Dendritic cell treated with granulocyte-macrophage colony-stimulating factor and Interleukin-4, amounts not matched to agents 40 ng/mL and 50 ng/mL, for 4 days (primary cell): ENCODE measurements at regions not wholly inside any gene's neighbourhood (a gene's known extent, or its start where the extent isn't known, plus 50 kb on each side); places are given as distances from the start of the nearest gene placed in this dataset.
"Not testable (repeated sequence)": the region's sequence is repeated elsewhere in the genome, so short reads cannot be mapped to it uniquely, and the experiment has no call there.

Experiments
- H3K27ac Mint-ChIP-seq: one replicate; pipeline ENCODE4 v1.8.0; 2022; ENCODE audit warnings: mild to moderate bottlenecking, mixed read lengths
- H3K27me3 Mint-ChIP-seq: one replicate; pipeline ENCODE4 v1.8.0; 2022; ENCODE audit warnings: mild to moderate bottlenecking, mixed read lengths
- H3K36me3 Mint-ChIP-seq: one replicate; pipeline ENCODE4 v1.8.0; 2022; ENCODE audit warnings: low read depth, mixed read lengths
- H3K4me1 Mint-ChIP-seq: one replicate; pipeline ENCODE4 v1.8.0; 2022; ENCODE audit warnings: low read depth, mixed read lengths
- H3K4me3 Mint-ChIP-seq: one replicate; pipeline ENCODE4 v1.8.0; 2022; ENCODE audit warnings: mild to moderate bottlenecking, moderate library complexity, mixed read lengths
- H3K9me3 Mint-ChIP-seq: one replicate; pipeline ENCODE4 v1.8.0; 2022; ENCODE audit warnings: mixed read lengths
- intact Hi-C: fragments of 100-400 bp; cut with micrococcal nuclease; formaldehyde crosslinking; loops from one replicate; pipeline ENCODE4 v1.15.0; 2022

DNA sequence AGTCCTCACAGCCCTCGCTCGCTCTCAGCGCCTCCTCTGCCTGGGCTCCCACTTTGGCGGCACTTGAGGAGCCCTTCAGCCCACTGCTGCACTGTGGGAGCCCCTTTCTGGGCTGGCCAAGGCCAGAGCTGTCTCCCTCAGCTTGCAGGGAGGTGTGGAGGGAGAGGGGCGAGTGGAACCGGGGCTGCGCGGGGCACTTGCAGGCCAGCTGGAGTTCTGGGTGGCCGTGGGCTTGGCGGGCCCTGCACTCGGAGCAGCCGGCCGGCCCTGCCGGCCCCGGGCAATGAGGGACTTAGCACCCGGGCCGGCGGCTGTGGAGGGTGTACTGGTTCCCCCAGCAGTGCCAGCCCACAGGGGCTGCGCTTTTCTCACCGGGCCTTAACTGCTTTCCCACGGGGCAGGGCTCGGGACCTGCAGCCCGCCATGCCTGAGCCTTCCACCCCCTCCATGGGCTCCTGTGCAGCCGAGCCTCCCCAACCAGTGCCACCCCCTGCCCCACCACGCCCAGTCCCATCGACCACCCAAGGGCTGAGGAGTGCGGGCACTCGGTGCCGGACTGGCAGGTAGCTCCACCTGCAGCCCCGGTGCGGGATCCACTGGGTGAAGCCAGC is 584.1 kb upstream of the KLF12 start:
- H3K4me3 Mint-ChIP-seq, intact Hi-C loops, H3K4me1 Mint-ChIP-seq, H3K36me3 Mint-ChIP-seq, H3K27ac Mint-ChIP-seq, H3K27me3 Mint-ChIP-seq: not testable (repeated sequence)
- H3K9me3 Mint-ChIP-seq: peaks cover 42% of the 10 kb centered on the region

DNA sequence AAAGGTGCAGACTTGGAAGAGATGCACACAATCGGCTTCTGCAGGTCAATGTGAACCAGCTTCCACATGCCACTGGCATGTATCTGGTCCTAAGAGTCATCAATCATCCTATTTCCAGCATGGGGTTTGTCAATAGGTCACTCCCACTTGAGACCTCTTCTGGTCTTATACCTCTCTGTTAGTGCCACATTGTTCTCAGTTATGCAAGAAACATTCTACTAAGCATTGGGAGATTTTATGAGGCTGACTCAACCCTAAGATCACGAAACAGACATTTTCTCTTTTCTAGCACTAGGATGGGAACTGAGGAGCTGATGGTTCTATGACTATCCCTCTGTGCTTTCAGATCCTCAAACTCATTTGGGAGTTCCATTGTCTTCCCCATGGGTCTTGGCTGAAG is 581.5 kb upstream of the KLF12 start:
- Mint-ChIP-seq H3K4me3 (no peak overlapping the region), H3K27me3 (no peaks in the 10 kb centered on the region), H3K36me3 (no peaks in the 10 kb centered on the region), H3K9me3 (peaks cover 39% of the 10 kb centered on the region), H3K4me1 (no peaks in the 10 kb centered on the region), H3K27ac (no peak overlapping the region)
- intact Hi-C loops: no loop called here

DNA sequence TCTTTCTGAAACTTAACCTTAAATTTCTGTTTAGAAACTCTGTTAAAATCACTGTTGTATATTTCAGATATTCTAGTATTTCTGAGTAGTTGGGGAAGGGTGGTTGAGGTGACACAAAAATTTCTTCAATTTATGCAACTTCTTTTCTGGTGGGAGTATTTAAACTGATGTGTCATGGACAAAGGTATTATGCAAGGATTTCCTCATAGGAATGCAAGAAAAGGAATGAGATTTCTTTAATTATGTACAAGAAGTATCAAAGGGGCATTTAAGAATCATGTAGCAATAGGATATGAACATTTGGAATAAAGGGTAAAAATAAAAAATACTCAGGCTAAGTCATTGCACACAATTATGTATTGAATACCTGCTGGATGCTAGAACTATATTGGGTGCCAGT is 575.8 kb upstream of the KLF12 start:
- intact Hi-C loops: no loop called here
- peaks cover 50% of the 10 kb centered on the region for H3K9me3 Mint-ChIP-seq
- no peak overlapping the region for H3K4me3 Mint-ChIP-seq
- H3K4me1 Mint-ChIP-seq: no peaks in the 10 kb centered on the region
- H3K27me3 Mint-ChIP-seq: no peaks in the 10 kb centered on the region
- no peaks in the 10 kb centered on the region for H3K36me3 Mint-ChIP-seq
- no peak overlapping the region for H3K27ac Mint-ChIP-seq

GRCh38 chr13:74709226-74709625 is 575.0 kb upstream of the KLF12 start:
- H3K4me1 Mint-ChIP-seq: no peaks in the 10 kb centered on the region
- intact Hi-C loops: no loop called here

GRCh38 chr13:74708629-74709028 is 574.4 kb upstream of the KLF12 start:
- intact Hi-C loops: no loop called here
- Mint-ChIP-seq H3K27me3 (no peaks in the 10 kb centered on the region), H3K27ac (no peak overlapping the region), H3K4me1 (no peaks in the 10 kb centered on the region), H3K4me3 (no peak overlapping the region), H3K36me3 (no peaks in the 10 kb centered on the region), H3K9me3 (peaks cover 49% of the 10 kb centered on the region)

More at GRCh38 chr13:74709226-74709625, 575.0 kb upstream of the KLF12 start:
- Mint-ChIP-seq H3K36me3 (no peaks in the 10 kb centered on the region), H3K4me3 (no peak overlapping the region), H3K27me3 (no peaks in the 10 kb centered on the region), H3K27ac (no peak overlapping the region), H3K9me3 (peaks cover 50% of the 10 kb centered on the region)

- no peaks in the 10 kb centered on the region for H3K4me1 Mint-ChIP-seq
- H3K27me3 Mint-ChIP-seq: no peaks in the 10 kb centered on the region
- no peaks in the 10 kb centered on the region for H3K36me3 Mint-ChIP-seq
- intact Hi-C loops: no loop called here
- no peak overlapping the region for H3K4me3 Mint-ChIP-seq
- H3K9me3 Mint-ChIP-seq: peaks cover 53% of the 10 kb centered on the region
- no peak overlapping the region for H3K27ac Mint-ChIP-seq
Observed at GRCh38 chr13:74707291-74707690, 573.1 kb upstream of the KLF12 start.

DNA sequence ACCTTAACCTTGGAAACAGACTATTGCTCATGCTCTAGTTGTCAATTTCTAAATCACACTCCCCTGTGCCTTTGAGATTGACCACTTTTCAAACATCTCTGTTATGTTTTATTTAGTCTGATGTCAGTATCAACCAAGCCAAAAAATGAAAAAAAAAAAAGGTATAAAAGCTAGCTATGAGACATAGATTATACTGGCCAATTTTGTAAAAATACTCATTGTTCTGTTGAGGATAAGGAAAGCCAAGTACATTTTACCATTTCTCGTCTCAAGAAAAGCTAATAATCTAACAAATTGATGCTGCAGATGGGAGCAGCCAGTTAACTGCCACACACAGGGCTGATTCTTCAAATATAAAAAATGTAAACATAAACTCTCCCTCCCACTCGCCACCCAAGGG is 572.6 kb upstream of the KLF12 start:
- Mint-ChIP-seq H3K4me3 (no peak overlapping the region), H3K4me1 (no peaks in the 10 kb centered on the region), H3K36me3 (no peaks in the 10 kb centered on the region), H3K27me3 (no peaks in the 10 kb centered on the region), H3K27ac (no peak overlapping the region), H3K9me3 (peaks cover 53% of the 10 kb centered on the region)
- intact Hi-C loops: no loop called here

GRCh38 chr13:74705438-74705837 is 571.2 kb upstream of the KLF12 start:
- Mint-ChIP-seq H3K4me3 (no peak overlapping the region), H3K27me3 (no peaks in the 10 kb centered on the region)

DNA sequence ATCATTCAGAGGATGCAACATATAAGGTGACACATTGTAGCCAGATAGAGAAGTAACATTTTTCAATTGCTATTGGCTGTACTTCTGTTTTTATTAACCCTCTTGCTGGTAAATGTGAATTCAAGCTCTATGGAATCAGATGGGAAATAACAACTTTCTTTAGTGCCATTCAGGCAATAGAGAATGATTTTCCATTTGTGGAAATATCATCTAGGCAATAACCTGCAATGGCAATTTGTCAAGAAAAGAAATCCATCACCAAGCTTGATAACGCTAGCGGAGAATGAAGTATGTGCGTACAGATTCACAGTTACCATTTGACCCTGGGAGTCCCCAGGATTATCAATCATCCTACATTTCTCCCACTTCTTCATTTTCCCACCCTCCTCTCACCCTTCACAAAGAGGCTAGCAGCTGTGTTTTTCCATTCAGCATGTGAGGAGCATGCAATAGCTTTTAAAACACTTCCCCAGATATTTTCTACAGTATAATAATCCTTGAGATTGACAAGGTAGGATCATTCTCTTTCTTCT is 569.7 kb upstream of the KLF12 start:
- Mint-ChIP-seq H3K27me3 (no peaks in the 10 kb centered on the region), H3K9me3 (peaks cover 47% of the 10 kb centered on the region), H3K4me1 (no peaks in the 10 kb centered on the region), H3K4me3 (no peak overlapping the region), H3K27ac (no peak overlapping the region), H3K36me3 (no peaks in the 10 kb centered on the region)
- intact Hi-C loops: no loop called here

More at GRCh38 chr13:74705438-74705837, 571.2 kb upstream of the KLF12 start:
- Mint-ChIP-seq H3K4me1 (no peaks in the 10 kb centered on the region), H3K36me3 (no peaks in the 10 kb centered on the region), H3K27ac (no peak overlapping the region), H3K9me3 (peaks cover 62% of the 10 kb centered on the region)
- intact Hi-C loops: no loop called here

- no peak overlapping the region for H3K4me3 Mint-ChIP-seq
- H3K27ac Mint-ChIP-seq: no peak overlapping the region
- H3K36me3 Mint-ChIP-seq: no peaks in the 10 kb centered on the region
- H3K4me1 Mint-ChIP-seq: no peaks in the 10 kb centered on the region
- peaks cover 7% of the 10 kb centered on the region for H3K9me3 Mint-ChIP-seq
- intact Hi-C loops: no loop called here
- H3K27me3 Mint-ChIP-seq: no peaks in the 10 kb centered on the region
Observed at GRCh38 chr13:74696148-74696922, 562.1 kb upstream of the KLF12 start.

GRCh38 chr13:74695021-74695800 is 561.0 kb upstream of the KLF12 start:
- Mint-ChIP-seq H3K27ac (no peak overlapping the region), H3K36me3 (no peaks in the 10 kb centered on the region), H3K27me3 (no peaks in the 10 kb centered on the region), H3K4me3 (no peak overlapping the region), H3K9me3 (peaks cover 4% of the 10 kb centered on the region), H3K4me1 (no peaks in the 10 kb centered on the region)
- intact Hi-C loops: no loop called here

DNA sequence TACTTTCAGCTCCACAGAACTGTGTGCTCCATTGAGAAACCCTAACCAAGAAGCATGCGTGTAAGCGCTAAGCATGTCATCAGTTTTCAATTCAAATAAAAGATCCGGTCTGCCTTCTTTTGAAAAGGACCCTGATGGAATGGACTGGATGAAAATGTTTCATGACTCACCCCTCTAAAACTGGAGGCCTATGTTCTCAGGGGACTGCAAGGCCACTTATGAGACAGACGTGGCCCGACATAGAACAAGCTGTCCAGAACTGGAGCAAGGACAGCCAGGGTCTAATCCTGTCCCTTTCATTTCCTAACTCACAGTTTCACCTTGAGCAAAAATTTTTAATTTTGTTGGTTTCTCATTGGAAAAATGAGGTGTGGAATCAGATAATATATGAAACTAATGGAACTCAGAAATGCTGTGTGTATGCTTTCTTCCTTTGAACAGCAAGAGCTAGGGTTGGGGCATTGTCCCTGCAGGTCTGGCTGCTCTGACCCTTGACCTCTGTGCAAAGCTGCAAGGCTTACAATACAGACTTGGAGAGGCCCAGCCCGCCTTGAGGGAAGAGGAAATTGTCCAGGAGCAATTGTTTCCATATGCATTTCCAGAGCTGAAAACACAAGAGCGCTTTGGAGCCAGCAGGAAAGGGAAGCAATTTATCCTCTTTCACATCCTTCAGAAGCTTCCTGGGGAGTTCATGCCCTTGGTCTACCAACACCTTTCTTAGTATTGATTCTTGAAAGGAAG is 553.4 kb upstream of the KLF12 start:
- intact Hi-C loops: no loop called here
- H3K9me3 Mint-ChIP-seq: peaks cover 35% of the 10 kb centered on the region
- H3K27me3 Mint-ChIP-seq: no peaks in the 10 kb centered on the region
- no peak overlapping the region for H3K27ac Mint-ChIP-seq
- no peak overlapping the region for H3K4me3 Mint-ChIP-seq
- no peaks in the 10 kb centered on the region for H3K4me1 Mint-ChIP-seq
- H3K36me3 Mint-ChIP-seq: no peaks in the 10 kb centered on the region

DNA sequence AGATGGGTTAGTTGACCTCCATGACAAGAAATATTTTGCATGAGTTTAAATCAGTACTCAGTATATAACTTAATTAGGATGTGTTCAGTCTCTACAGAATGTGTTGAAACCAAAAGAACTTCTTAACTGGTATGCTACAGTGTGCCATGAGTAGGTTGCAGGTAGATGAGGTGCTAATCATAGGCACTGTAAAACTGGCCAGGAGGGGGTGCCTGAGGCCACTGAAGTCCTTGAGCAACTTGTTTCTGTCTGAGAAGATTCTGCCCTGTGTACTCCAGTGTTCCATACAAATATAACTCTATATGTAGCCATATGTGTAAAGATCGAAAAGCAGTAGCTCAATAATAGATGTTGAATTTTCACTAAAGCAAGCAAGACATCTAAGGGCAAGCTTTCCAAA is 549.2 kb upstream of the KLF12 start:
- Mint-ChIP-seq H3K27ac (no peak overlapping the region), H3K9me3 (peaks cover 40% of the 10 kb centered on the region), H3K4me1 (no peaks in the 10 kb centered on the region), H3K27me3 (no peaks in the 10 kb centered on the region), H3K36me3 (no peaks in the 10 kb centered on the region), H3K4me3 (no peak overlapping the region)
- intact Hi-C loops: no loop called here
